ENCODE measurements at regions not wholly inside any gene's neighbourhood (a gene's known extent, or its start where the extent isn't known, plus 50 kb on each side); places are given as distances from the start of the nearest gene placed in this dataset.
A peak's percentile ranks its signal among the peaks of the same experiment; 100 is the strongest.

DNA sequence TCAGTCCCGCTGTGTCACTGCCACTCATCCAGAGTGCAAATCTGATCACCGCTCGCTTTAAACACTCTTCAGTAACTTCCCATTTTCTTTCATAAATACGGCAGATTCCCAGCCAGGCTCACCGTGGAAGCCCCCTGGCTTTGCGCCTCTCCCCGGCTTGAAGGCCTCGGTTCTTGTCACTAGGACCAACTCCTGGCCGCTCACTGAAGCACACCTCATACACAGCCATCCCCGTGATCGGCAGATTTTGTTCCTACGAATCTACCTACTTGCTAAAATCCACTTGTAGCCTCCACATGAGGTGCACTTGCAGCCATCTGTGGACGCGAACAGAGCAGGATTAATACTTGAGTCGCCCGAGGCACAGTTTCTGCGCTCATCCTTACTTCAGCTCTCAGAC is 462.4 kb upstream of the MYT1L start:
- Histone ChIP-seq H4K20me1 (replicated peaks in 1 of 2; ENCODE audit: control insufficient read depth in 1 of 2, insufficient read depth in 2 of 2, low read length in 2 of 2) (no peaks in the 10 kb centered on the region), H3K14ac (ENCODE audit: insufficient read length) (no peak overlapping the region), H3K4me1 (replicated peaks in 1 of 4; ENCODE audit: control insufficient read depth in 3 of 4, insufficient read depth in 4 of 4, low read length in 3 of 4) (peaks cover 0 to 8% (median 4%) of the 10 kb centered on the region in 4 experiments; a peak in 4 of 7 replicates), H3K27me3 (replicated peaks in 1 of 4; ENCODE audit: control insufficient read depth in 3 of 4, extremely low read depth in 1 of 4, insufficient read depth in 3 of 4, low read length in 3 of 4) (no peaks in the 10 kb centered on the region), H3K18ac (ENCODE audit: extremely low read depth, low read length) (peak overlapping the region; percentile 78; the same call in 1 of the 2 replicates), H2AFZ (ENCODE audit: low read length) (no peak overlapping the region), H3K23ac (ENCODE audit: insufficient read length) (no peak overlapping the region), H2BK20ac (ENCODE audit: low read length) (no peak overlapping the region), H2BK12ac (ENCODE audit: low read depth, low read length) (0 out of 2 replicates have a peak overlapping the region, but pooled peaks have one; percentile 39), H2AK5ac (ENCODE audit: low read depth, low read length) (0 out of 2 replicates have a peak overlapping the region, but pooled peaks have one; percentile 82), H3K4me3 (ENCODE audit: extremely low read depth in 1 of 4, insufficient read depth in 2 of 4, low read depth in 3 of 4, low read length in 4 of 4) (no peak overlapping the region), H4K8ac (ENCODE audit: extremely low read depth, insufficient read depth, low read length) (no peak overlapping the region), H3K79me1 (ENCODE audit: low read depth, low read length) (no peaks in the 10 kb centered on the region), H3K56ac (replicated peaks; ENCODE audit: insufficient read length, low read depth, low read length) (no peak overlapping the region), H3K4me2 (ENCODE audit: insufficient read depth in 1 of 2, low read depth in 2 of 2, low read length in 2 of 2) (no peak overlapping the region), H4K91ac (replicated peaks; ENCODE audit: insufficient read length, low read length) (no peak overlapping the region), H4K5ac (ENCODE audit: insufficient read length, low read depth, low read length) (no peak overlapping the region), H3K9me3 (ENCODE audit: insufficient read depth in 2 of 2, low read depth in 1 of 2, low read length in 1 of 2) (no peaks in the 10 kb centered on the region), H3K23me2 (ENCODE audit: low read depth, low read length) (no peaks in the 10 kb centered on the region; the same call in 1 of the 2 replicates), H3K4ac (replicated peaks; ENCODE audit: insufficient read length, low read depth, low read length) (no peak overlapping the region), H3K36me3 (ENCODE audit: control insufficient read depth in 2 of 4, insufficient read depth in 4 of 4, low read length in 3 of 4) (no peaks in the 10 kb centered on the region), H2BK5ac (ENCODE audit: low read depth, low read length) (peak overlapping the region; percentile 44; the same call in 1 of the 2 replicates), H3K27ac (ENCODE audit: low read depth, low read length) (no peak overlapping the region), H2BK120ac (replicated peaks; ENCODE audit: low read depth, low read length) (no peak overlapping the region), H3K9ac (replicated peaks in 1 of 4; ENCODE audit: extremely low read depth in 1 of 4, low read depth in 3 of 4, low read length in 3 of 4) (no peak overlapping the region), H2BK15ac (ENCODE audit: low read length) (peak overlapping the region; percentile 81; the same call in 1 of the 2 replicates), H3K79me2 (ENCODE audit: control insufficient read depth in 1 of 2, insufficient read depth in 2 of 2, low read length in 2 of 2) (no peaks in the 10 kb centered on the region)
- DNase-seq (ENCODE audit: low read depth in 1 of 2, low spot score in 2 of 2) (no peak), FAIRE-seq (no peak)
- POLR2A ChIA-PET (ENCODE audit: partially characterized antibody): no interaction called here
- TF ChIP-seq PHF8 (conservative IDR thresholded peaks at IDR 0.05; ENCODE audit: low read depth, low read length) (no peak), E2F6 (IDR thresholded peaks at IDR 0.05) (no peak), KDM4A (IDR thresholded peaks at IDR 0.05; ENCODE audit: low read depth, low read length, severe bottlenecking) (no peak), RNF2 (IDR thresholded peaks at IDR 0.05; ENCODE audit: borderline replicate concordance, low read depth, low read length, missing control alignments, poor library complexity, severe bottlenecking) (no peak), CBX5 (IDR thresholded peaks at IDR 0.05; ENCODE audit: low read depth, low read length) (no peak)
- TF ChIP-seq, protein P1, sequence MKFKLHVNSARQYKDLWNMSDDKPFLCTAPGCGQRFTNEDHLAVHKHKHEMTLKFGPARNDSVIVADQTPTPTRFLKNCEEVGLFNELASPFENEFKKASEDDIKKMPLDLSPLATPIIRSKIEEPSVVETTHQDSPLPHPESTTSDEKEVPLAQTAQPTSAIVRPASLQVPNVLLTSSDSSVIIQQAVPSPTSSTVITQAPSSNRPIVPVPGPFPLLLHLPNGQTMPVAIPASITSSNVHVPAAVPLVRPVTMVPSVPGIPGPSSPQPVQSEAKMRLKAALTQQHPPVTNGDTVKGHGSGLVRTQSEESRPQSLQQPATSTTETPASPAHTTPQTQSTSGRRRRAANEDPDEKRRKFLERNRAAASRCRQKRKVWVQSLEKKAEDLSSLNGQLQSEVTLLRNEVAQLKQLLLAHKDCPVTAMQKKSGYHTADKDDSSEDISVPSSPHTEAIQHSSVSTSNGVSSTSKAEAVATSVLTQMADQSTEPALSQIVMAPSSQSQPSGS (IDR thresholded peaks at IDR 0.05; ENCODE audit: low read length): no peak
- CTCF ChIA-PET (ENCODE audit: partially characterized antibody): no interaction called here
- 97% methylated on average over 17 of the region's 17 CpGs; no CpG with 5 or more reads in 1 of the 2 experiments for WGBS, 2 experiments (ENCODE audit: extremely low coverage in 1 of 2, insufficient coverage in 1 of 2, insufficient read length in 1 of 2, insufficient replicate concordance in 2 of 2, low coverage in 1 of 2, low lambda C conversion rate in 2 of 2, missing lambda C conversion rate in 1 of 2)

Measured in H1 (cell line).